ENCODE measurements at regions not wholly inside any gene's neighbourhood (a gene's known extent, or its start where the extent isn't known, plus 50 kb on each side); places are given as distances from the start of the nearest gene placed in this dataset.

GRCh38 chr11:131231317-131231940 lies 139.0 kb upstream of the NTM start:
- no peak for DNase-seq (ENCODE audit: extremely low spot score, unreplicated experiment)
- Mint-ChIP-seq H3K4me1 (ENCODE audit: unreplicated experiment) (peaks cover 17% of the 10 kb centered on the region), H3K9me3 (no peaks in the 10 kb centered on the region), H3K27me3 (peaks cover 9% of the 10 kb centered on the region), H3K4me3 (no peak overlapping the region), H3K36me3 (no peaks in the 10 kb centered on the region), H3K27ac (no peak overlapping the region)
- no peak for TF ChIP-seq CTCF (conservative IDR thresholded peaks at IDR 0.05)

- H3K27me3 Mint-ChIP-seq: peaks cover 9% of the 10 kb centered on the region
- H3K36me3 Mint-ChIP-seq: no peaks in the 10 kb centered on the region
- no peaks in the 10 kb centered on the region for H3K9me3 Mint-ChIP-seq
- H3K4me3 Mint-ChIP-seq: no peak overlapping the region
- H3K4me1 Mint-ChIP-seq (ENCODE audit: unreplicated experiment): peaks cover 17% of the 10 kb centered on the region
- no peak overlapping the region for H3K27ac Mint-ChIP-seq
- TF ChIP-seq CTCF (conservative IDR thresholded peaks at IDR 0.05): no peak
- no peak for DNase-seq (ENCODE audit: extremely low spot score, unreplicated experiment)
Observed at GRCh38 chr11:131232261-131232660, 138.2 kb upstream of the NTM start.

DNA sequence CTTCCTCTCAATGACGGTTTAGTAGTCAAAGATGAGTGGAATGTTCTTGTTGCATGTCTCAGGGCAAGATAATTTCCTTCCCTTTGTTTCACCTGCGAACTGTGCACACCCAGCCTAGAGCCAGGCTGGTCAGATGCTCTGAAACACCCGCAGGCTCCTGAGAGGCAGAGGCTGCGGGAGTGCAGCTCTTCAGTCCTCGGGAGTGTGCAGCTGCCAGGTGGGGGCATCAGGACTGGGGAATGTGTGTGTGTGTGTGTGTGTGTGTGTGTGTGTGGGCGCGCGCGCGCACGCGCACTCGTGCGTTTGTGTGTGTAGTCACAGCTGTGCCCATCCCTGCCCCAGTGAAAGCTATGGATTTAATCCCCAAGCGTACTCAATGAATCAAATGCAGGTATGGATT lies 136.2 kb upstream of the NTM start:
- H3K27me3 Mint-ChIP-seq: peaks cover 15% of the 10 kb centered on the region
- no peak overlapping the region for H3K4me3 Mint-ChIP-seq
- TF ChIP-seq CTCF (conservative IDR thresholded peaks at IDR 0.05): no peak
- H3K9me3 Mint-ChIP-seq: no peaks in the 10 kb centered on the region
- no peaks in the 10 kb centered on the region for H3K36me3 Mint-ChIP-seq
- peaks cover 17% of the 10 kb centered on the region for H3K4me1 Mint-ChIP-seq (ENCODE audit: unreplicated experiment)
- H3K27ac Mint-ChIP-seq: no peak overlapping the region
- no peak for DNase-seq (ENCODE audit: extremely low spot score, unreplicated experiment)

- Mint-ChIP-seq H3K9me3 (no peaks in the 10 kb centered on the region), H3K36me3 (no peaks in the 10 kb centered on the region), H3K27me3 (peaks cover 19% of the 10 kb centered on the region), H3K27ac (no peak overlapping the region), H3K4me1 (ENCODE audit: unreplicated experiment) (peaks cover 22% of the 10 kb centered on the region), H3K4me3 (no peak overlapping the region)
- no peak for TF ChIP-seq CTCF (conservative IDR thresholded peaks at IDR 0.05)
- DNase-seq (ENCODE audit: extremely low spot score, unreplicated experiment): no peak
Observed at GRCh38 chr11:131235328-131236298, 134.8 kb upstream of the NTM start.

GRCh38 chr11:131240421-131240820 lies 130.0 kb upstream of the NTM start:
- no peak overlapping the region for H3K4me3 Mint-ChIP-seq
- H3K4me1 Mint-ChIP-seq (ENCODE audit: unreplicated experiment): peaks cover 9% of the 10 kb centered on the region
- H3K9me3 Mint-ChIP-seq: no peaks in the 10 kb centered on the region
- no peak overlapping the region for H3K27ac Mint-ChIP-seq
- TF ChIP-seq CTCF (conservative IDR thresholded peaks at IDR 0.05): no peak
- DNase-seq (ENCODE audit: extremely low spot score, unreplicated experiment): no peak
- H3K27me3 Mint-ChIP-seq: peaks cover 24% of the 10 kb centered on the region
- H3K36me3 Mint-ChIP-seq: no peaks in the 10 kb centered on the region
